CD4-positive, alpha-beta T cell (primary cell): ENCODE measurements at regions not wholly inside any gene's neighbourhood (a gene's known extent, or its start where the extent isn't known, plus 50 kb on each side); places are given as distances from the start of the nearest gene placed in this dataset.

Experiments
- ATAC-seq: fragments of 200-7000 bp; cut with Tn5 transposase; one replicate; pipeline ENCODE4 v1.10.0; 2022; ENCODE audit warnings: mild to moderate bottlenecking; ENCODE audit not compliant: poor library complexity
- CTCF ChIA-PET: fragments of 350-600 bp; sonication (Branson Sonifier 250); formaldehyde crosslinking; loops from one replicate; lab custom pipeline; 2021; ENCODE audit warnings: antibody characterized with exemption, inconsistent platforms; lab: Charles Lee
- POLR2A ChIA-PET: fragments of 350-600 bp; sonication (Branson Sonifier 250); formaldehyde crosslinking; loops from one replicate; lab custom pipeline; 2021; ENCODE audit warnings: antibody characterized with exemption, inconsistent platforms; lab: Charles Lee
- DNase-seq, 14 experiments: peaks; one replicate each; pipeline ENCODE4 v3.0.0-alpha.2; 2013 to 2020; ENCODE audit warnings: mixed read lengths in 2 of 14
- H3K27ac ChIP-seq, 2 donors: one replicate each; pipeline versions ENCODE4 v1.5.1 to v1.7.0; 2013; ENCODE audit warnings: low read length in 2 of 2, low read depth in 1 of 2, mild to moderate bottlenecking in 1 of 2
- H3K27me3 ChIP-seq, 2 experiments: 1 replicate in 1 of 2; 2 replicates in 1 of 2; pipeline versions ENCODE4 v1.6.1 to v1.7.0; 2013; ENCODE audit warnings: low read length in 2 of 2, control low read depth in 1 of 2, mild to moderate bottlenecking in 1 of 2, moderate library complexity in 1 of 2; ENCODE audit not compliant: insufficient read depth in 2 of 2, control insufficient read depth in 1 of 2
- H3K36me3 ChIP-seq: one replicate; pipeline ENCODE4 v1.6.1; 2013; ENCODE audit warnings: low read length, control low read depth; ENCODE audit not compliant: insufficient read depth
- H3K4me1 ChIP-seq: one replicate; pipeline ENCODE4 v1.6.1; 2013; ENCODE audit warnings: low read length, control low read depth; ENCODE audit not compliant: insufficient read depth
- H3K4me3 ChIP-seq: one replicate; pipeline ENCODE4 v1.5.1; 2013; ENCODE audit warnings: mild to moderate bottlenecking, low read length, moderate library complexity
- H3K9me3 ChIP-seq, 2 experiments: 1 replicate in 1 of 2; 2 replicates in 1 of 2; pipeline versions ENCODE4 v1.6.1 to v1.7.0; 2013; ENCODE audit warnings: low read length in 2 of 2, mild to moderate bottlenecking in 2 of 2, control low read depth in 1 of 2, moderate library complexity in 1 of 2; ENCODE audit not compliant: control insufficient read depth in 1 of 2, insufficient read depth in 1 of 2
- H3K27ac Mint-ChIP-seq: one replicate; pipeline ENCODE4 v1.8.0; 2020; ENCODE audit warnings: mixed read lengths
- H3K27me3 Mint-ChIP-seq: one replicate; pipeline ENCODE4 v1.8.0; 2021; ENCODE audit warnings: mixed read lengths
- H3K36me3 Mint-ChIP-seq: one replicate; pipeline ENCODE4 v1.8.0; 2021; ENCODE audit warnings: low read depth, mixed read lengths
- H3K4me1 Mint-ChIP-seq: one replicate; pipeline ENCODE4 v1.8.0; 2021; ENCODE audit warnings: low read depth, mixed read lengths
- H3K4me3 Mint-ChIP-seq: one replicate; pipeline ENCODE4 v1.8.0; 2020; ENCODE audit warnings: mild to moderate bottlenecking, mixed read lengths
- H3K9me3 Mint-ChIP-seq: one replicate; pipeline ENCODE4 v1.8.0; 2020; ENCODE audit warnings: mixed read lengths
- CTCF ChIP-seq: fragments of 200-600 bp; IDR thresholded peaks from one replicate; pipeline ENCODE4 v1.8.0; 2022; ENCODE audit warnings: antibody characterized with exemption, mild to moderate bottlenecking
- intact Hi-C, 2 experiments: fragments of 100-400 bp; cut with DNase I in 1 of 2; cut with micrococcal nuclease in 1 of 2; formaldehyde crosslinking; loops; one replicate each; pipeline versions ENCODE4 v1.15.1 to v1.9.0; 2023 to 2025; cut with DNase I, micrococcal nuclease

DNA sequence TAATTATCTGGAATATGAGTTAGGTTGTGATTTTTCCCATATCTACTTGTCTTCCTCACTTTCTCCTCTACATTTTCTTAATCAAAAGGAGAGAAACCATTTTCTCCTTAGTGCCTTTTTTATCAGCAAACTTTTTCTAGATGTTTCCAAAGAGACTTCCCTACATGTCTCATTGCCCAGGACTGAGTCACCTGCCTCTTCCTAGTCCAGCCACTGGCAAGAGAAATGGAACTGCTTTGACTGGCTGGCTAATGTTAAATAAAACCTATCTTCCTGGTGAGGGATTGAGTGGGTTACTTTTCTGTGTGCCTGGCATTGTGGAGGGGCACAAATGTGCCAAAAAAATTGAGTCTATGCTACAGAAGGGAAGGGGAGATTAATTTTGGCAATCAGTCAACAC lies 52.1 kb upstream of the CD5L start:
- DNase-seq = no peak
- Histone ChIP-seq H3K27me3 (no peaks in the 10 kb centered on the region), H3K9me3 (no peaks in the 10 kb centered on the region), H3K27ac (no peak overlapping the region), H3K4me3 (no peak overlapping the region), H3K36me3 (no peaks in the 10 kb centered on the region), H3K4me1 (no peaks in the 10 kb centered on the region)
- intact Hi-C loops = no loop called here
- Mint-ChIP-seq H3K9me3 (no peaks in the 10 kb centered on the region), H3K27me3 (peaks cover 21% of the 10 kb centered on the region), H3K4me3 (no peak overlapping the region), H3K4me1 (no peaks in the 10 kb centered on the region), H3K36me3 (no peaks in the 10 kb centered on the region), H3K27ac (no peak overlapping the region)
- no peak for ATAC-seq
- no peak for TF ChIP-seq CTCF
- ChIA-PET POLR2A (no interaction called here), CTCF (no interaction called here)

- Mint-ChIP-seq H3K9me3 (no peaks in the 10 kb centered on the region), H3K27me3 (peaks cover 21% of the 10 kb centered on the region), H3K36me3 (no peaks in the 10 kb centered on the region), H3K4me1 (no peaks in the 10 kb centered on the region), H3K27ac (no peak overlapping the region), H3K4me3 (no peak overlapping the region)
- H3K36me3 ChIP-seq = no peaks in the 10 kb centered on the region
- H3K4me1 ChIP-seq = no peaks in the 10 kb centered on the region
- DNase-seq (no peak), ATAC-seq (no peak)
- POLR2A ChIA-PET = no interaction called here
- no peak for TF ChIP-seq CTCF
- H3K27me3 ChIP-seq = no peaks in the 10 kb centered on the region
- CTCF ChIA-PET = no interaction called here
- no peak overlapping the region for H3K4me3 ChIP-seq
- no peak overlapping the region for H3K27ac ChIP-seq
- intact Hi-C loops = no loop called here
- no peaks in the 10 kb centered on the region for H3K9me3 ChIP-seq
Observed at GRCh38 chr1:157894613-157895165, 53.1 kb upstream of the CD5L start.

- no peaks in the 10 kb centered on the region for H3K36me3 Mint-ChIP-seq
- no peak overlapping the region for H3K27ac Mint-ChIP-seq
- Histone ChIP-seq H3K4me3 (no peak overlapping the region), H3K36me3 (no peaks in the 10 kb centered on the region), H3K27me3 (peaks cover 6 to 8% of the 10 kb centered on the region in 2 experiments), H3K4me1 (no peaks in the 10 kb centered on the region), H3K9me3 (peaks cover 0 to 6% of the 10 kb centered on the region in 2 experiments), H3K27ac (no peak overlapping the region)
- no peak overlapping the region for H3K4me3 Mint-ChIP-seq
- ChIA-PET CTCF (no interaction called here), POLR2A (no interaction called here)
- DNase-seq (no peak), ATAC-seq (no peak)
- intact Hi-C loops = no loop called here
- H3K4me1 Mint-ChIP-seq = no peaks in the 10 kb centered on the region
- H3K27me3 Mint-ChIP-seq = peaks cover 28% of the 10 kb centered on the region
- H3K9me3 Mint-ChIP-seq = peaks cover 6% of the 10 kb centered on the region
- no peak for TF ChIP-seq CTCF
Observed at GRCh38 chr1:157910270-157910669, 68.7 kb upstream of the CD5L start.
